SK-N-SH treated with all-trans-retinoic acid at 6 μM for 48 hours (cell line): ENCODE measurements at regions not wholly inside any gene's neighbourhood (a gene's known extent, or its start where the extent isn't known, plus 50 kb on each side); places are given as distances from the start of the nearest gene placed in this dataset.
A peak's percentile ranks its signal among the peaks of the same experiment; 100 is the strongest.

Experiments
- OSR1 ChIP-seq: fragments of 250-450 bp; sonication (Bioruptor Pico); IDR thresholded peaks from 2 replicates; pipeline ENCODE4 v1.8.0; 2022; ENCODE audit warnings: moderate library complexity, mild to moderate bottlenecking, inconsistent platforms
- ZFP3 ChIP-seq: fragments of 250-450 bp; sonication (Bioruptor Pico); IDR thresholded peaks from 2 replicates; pipeline ENCODE4 v1.5.0; 2020; ENCODE audit warnings: mild to moderate bottlenecking, moderate library complexity
- ZNF8 ChIP-seq: fragments of 450-650 bp; formaldehyde crosslinking; IDR thresholded peaks from 2 replicates; pipeline ENCODE4 v1.5.0; 2020; ENCODE audit warnings: mild to moderate bottlenecking, moderate library complexity

- TF ChIP-seq ZNF8 (0 out of 2 replicates have a peak, but pooled peaks have one; percentile 27), ZFP3 (CRISPR knock-in tag) (0 out of 2 replicates have a peak, but pooled peaks have one; percentile 31), OSR1 (CRISPR knock-in tag) (no peak)
Measured at GRCh38 chr3:124395584-124396338, 334.5 kb upstream of the UMPS start.
